ENCODE measurements at regions not wholly inside any gene's neighbourhood (a gene's known extent, or its start where the extent isn't known, plus 50 kb on each side); places are given as distances from the start of the nearest gene placed in this dataset.
"Not testable (repeated sequence)": the region's sequence is repeated elsewhere in the genome, so short reads cannot be mapped to it uniquely, and the experiment has no call there.

- no peak overlapping the region for H3K4me3 Mint-ChIP-seq
- H3K27me3 Mint-ChIP-seq (ENCODE audit: low read depth) = no peaks in the 10 kb centered on the region
- peaks cover 52% of the 10 kb centered on the region for H3K9me3 Mint-ChIP-seq
- TF ChIP-seq CTCF (IDR thresholded peaks at IDR 0.05; ENCODE audit: unreplicated experiment in 3 of 3) = no peak
- no peaks in the 10 kb centered on the region for H3K4me1 Mint-ChIP-seq
- H3K27ac Mint-ChIP-seq = no peak overlapping the region
- H3K36me3 Mint-ChIP-seq (ENCODE audit: low read depth) = no peaks in the 10 kb centered on the region
Measured at GRCh38 chr19:56919308-56919995, 78.9 kb upstream of the PEG3 start.

GRCh38 chr19:56926094-56926493, 85.6 kb upstream of the PEG3 start:
- H3K27me3 Mint-ChIP-seq (ENCODE audit: low read depth); H3K4me3 Mint-ChIP-seq; H3K4me1 Mint-ChIP-seq; H3K27ac Mint-ChIP-seq: not testable (repeated sequence)
- peaks cover 54% of the 10 kb centered on the region for H3K9me3 Mint-ChIP-seq
- peaks cover 12% of the 10 kb centered on the region for H3K36me3 Mint-ChIP-seq (ENCODE audit: low read depth)

- H3K4me3 Mint-ChIP-seq = no peak overlapping the region
- peaks cover 12% of the 10 kb centered on the region for H3K36me3 Mint-ChIP-seq (ENCODE audit: low read depth)
Measured at GRCh38 chr19:56927294-56927693, 86.8 kb upstream of the PEG3 start.

GRCh38 chr19:56927791-56928207, 87.3 kb upstream of the PEG3 start:
- Mint-ChIP-seq H3K9me3 (peaks cover 62% of the 10 kb centered on the region), H3K36me3 (ENCODE audit: low read depth) (peaks cover 15% of the 10 kb centered on the region), H3K27me3 (ENCODE audit: low read depth) (no peaks in the 10 kb centered on the region), H3K4me1 (no peaks in the 10 kb centered on the region), H3K4me3 (no peak overlapping the region), H3K27ac (no peak overlapping the region)
- no peak for TF ChIP-seq CTCF (IDR thresholded peaks at IDR 0.05; ENCODE audit: unreplicated experiment in 3 of 3)

More at GRCh38 chr19:56927294-56927693, 86.8 kb upstream of the PEG3 start:
- Mint-ChIP-seq H3K4me1 (no peaks in the 10 kb centered on the region), H3K27me3 (ENCODE audit: low read depth) (no peaks in the 10 kb centered on the region), H3K9me3 (peaks cover 57% of the 10 kb centered on the region), H3K27ac (no peak overlapping the region)
- no peak for TF ChIP-seq CTCF (IDR thresholded peaks at IDR 0.05; ENCODE audit: unreplicated experiment in 3 of 3)

- H3K9me3 Mint-ChIP-seq = peaks cover 55% of the 10 kb centered on the region
- H3K4me3 Mint-ChIP-seq = no peak overlapping the region
- peaks cover 14% of the 10 kb centered on the region for H3K36me3 Mint-ChIP-seq (ENCODE audit: low read depth)
- H3K4me1 Mint-ChIP-seq = no peaks in the 10 kb centered on the region
- H3K27me3 Mint-ChIP-seq (ENCODE audit: low read depth) = no peaks in the 10 kb centered on the region
- no peak overlapping the region for H3K27ac Mint-ChIP-seq
- no peak for TF ChIP-seq CTCF (IDR thresholded peaks at IDR 0.05; ENCODE audit: unreplicated experiment in 3 of 3)
Measured at GRCh38 chr19:56930647-56931535, 90.4 kb upstream of the PEG3 start.

- Mint-ChIP-seq H3K4me1 (no peaks in the 10 kb centered on the region), H3K9me3 (peaks cover 54% of the 10 kb centered on the region)
Measured at GRCh38 chr19:56933014-56933705, 92.6 kb upstream of the PEG3 start.

More at GRCh38 chr19:56933014-56933705, 92.6 kb upstream of the PEG3 start:
- peaks cover 10% of the 10 kb centered on the region for H3K36me3 Mint-ChIP-seq (ENCODE audit: low read depth)
- H3K27ac Mint-ChIP-seq = no peak overlapping the region
- TF ChIP-seq CTCF (IDR thresholded peaks at IDR 0.05; ENCODE audit: unreplicated experiment in 3 of 3) = no peak
- no peak overlapping the region for H3K4me3 Mint-ChIP-seq
- no peaks in the 10 kb centered on the region for H3K27me3 Mint-ChIP-seq (ENCODE audit: low read depth)
